ENCODE measurements at regions not wholly inside any gene's neighbourhood (a gene's known extent, or its start where the extent isn't known, plus 50 kb on each side); places are given as distances from the start of the nearest gene placed in this dataset.

DNA sequence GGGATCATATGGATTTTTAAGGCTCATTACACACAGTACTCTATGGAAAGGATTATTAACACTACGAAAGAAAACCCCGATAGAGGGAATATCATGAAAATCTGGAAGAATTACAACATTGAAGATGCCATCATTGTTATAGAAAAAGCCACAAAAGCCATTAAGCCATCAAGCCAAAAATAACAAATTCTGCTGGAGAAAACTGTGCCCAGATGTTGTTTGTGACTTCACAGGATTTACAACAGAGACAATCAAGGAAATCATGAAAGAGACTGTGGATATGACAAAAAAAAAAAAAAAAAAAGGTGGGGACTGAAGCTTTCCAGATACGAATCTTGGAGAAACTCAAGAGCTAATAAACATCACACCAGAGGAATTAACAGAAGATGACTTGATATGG, 433.8 kb upstream of the CDH6 start:
- Histone ChIP-seq H3K9me3 (ENCODE audit: control insufficient read depth, low read depth, low read length) (no peaks in the 10 kb centered on the region), H3K14ac (ENCODE audit: insufficient read depth, low read length) (no peak overlapping the region), H3K27me3 (ENCODE audit: insufficient read depth, low read length) (no peaks in the 10 kb centered on the region), H4K91ac (ENCODE audit: insufficient read length, low read depth, low read length) (no peak overlapping the region), H3K56ac (ENCODE audit: insufficient read length, low read depth, low read length) (no peak overlapping the region), H3K79me2 (ENCODE audit: insufficient read depth, low read length) (no peaks in the 10 kb centered on the region), H2AK5ac (ENCODE audit: insufficient read length, low read length) (no peak overlapping the region), H3K4me2 (ENCODE audit: insufficient read depth, insufficient read length, low read length) (no peak overlapping the region), H3T11ph (ENCODE audit: low read length) (no peak overlapping the region), H4K5ac (ENCODE audit: insufficient read length, low read depth, low read length) (no peak overlapping the region), H2BK12ac (ENCODE audit: insufficient read length, low read depth, low read length) (no peak overlapping the region), H3K23me2 (ENCODE audit: insufficient read length, low read depth, low read length, poor library complexity, severe bottlenecking) (no peaks in the 10 kb centered on the region), H3K23ac (ENCODE audit: insufficient read length, low read depth, low read length) (no peak overlapping the region), H3K18ac (ENCODE audit: insufficient read length, low read depth, low read length) (no peak overlapping the region), H4K8ac (replicated peaks; ENCODE audit: insufficient read length, low read depth, low read length) (no peak overlapping the region), H3K9ac (ENCODE audit: extremely low read depth, insufficient read length, low read length) (no peak overlapping the region), H3K4ac (ENCODE audit: low read depth, low read length) (no peak overlapping the region), H3K79me1 (ENCODE audit: insufficient read depth, low read depth, low read length, poor library complexity, severe bottlenecking) (no peaks in the 10 kb centered on the region), H2BK20ac (ENCODE audit: low read depth, low read length, poor library complexity, severe bottlenecking) (no peak overlapping the region), H2BK5ac (ENCODE audit: insufficient read length, low read length) (no peak overlapping the region), H2BK15ac (ENCODE audit: low read depth, low read length) (no peak overlapping the region), H4K20me1 (ENCODE audit: control insufficient read depth, insufficient read depth, insufficient read length) (no peaks in the 10 kb centered on the region), H2BK120ac (ENCODE audit: low read depth, low read length, poor library complexity, severe bottlenecking) (no peak overlapping the region), H3K27ac (ENCODE audit: insufficient read length, low read depth, low read length) (no peak overlapping the region), H3K4me1 (ENCODE audit: insufficient read depth, low read length) (no peaks in the 10 kb centered on the region), H2AFZ (ENCODE audit: low read length) (no peak overlapping the region)
- WGBS (ENCODE audit: extremely low coverage, insufficient read length, low lambda C conversion rate), result no CpG with 5 or more reads among the region's 3 CpGs
- TF ChIP-seq CTCF (conservative IDR thresholded peaks at IDR 0.05), result no peak
- no peak overlapping the region for H3K27ac Mint-ChIP-seq
- peaks cover 0 to 17% (median 0%) of the 10 kb centered on the region in 3 experiments; a peak in 3 of 7 replicates for H3K36me3 Mint-ChIP-seq (ENCODE audit: insufficient read depth in 1 of 3, low read depth in 3 of 3)
- H3K27me3 Mint-ChIP-seq (ENCODE audit: low read depth), result no peaks in the 10 kb centered on the region; the same call in 1 of the 2 replicates
- no peak overlapping the region for H3K4me3 Mint-ChIP-seq
- peaks cover 6 to 11% of the 10 kb centered on the region in 2 experiments for H3K4me1 Mint-ChIP-seq
- DNase-seq, result no peak
- H3K9me3 Mint-ChIP-seq, result peaks cover 4 to 5% of the 10 kb centered on the region in 2 experiments; a peak in 4 of 5 replicates

Measured in H9 (cell line).